Esophagus muscularis mucosa (tissue), 3 donors: ENCODE measurements at regions not wholly inside any gene's neighbourhood (a gene's known extent, or its start where the extent isn't known, plus 50 kb on each side); places are given as distances from the start of the nearest gene placed in this dataset.

Experiments used
- POLR2AphosphoS5 ChIP-seq, 2 donors: sonication (generic); formaldehyde crosslinking; IDR thresholded peaks; one replicate each; pipeline ENCODE4 v1.6.1; 2017; ENCODE audit warnings: antibody characterized with exemption in 2 of 2
- TF ChIP-seq, protein P1 (sequence below), 3 experiments: fragments of 200-600 bp in 2 of 3; fragments of 450-650 bp in 1 of 3; sonication (generic) in 2 of 3; IDR thresholded peaks; one replicate each; pipeline ENCODE4 v1.5.1; 2017 to 2019; ENCODE audit warnings: antibody characterized with exemption in 3 of 3, mild to moderate bottlenecking in 2 of 3, moderate library complexity in 1 of 3

DNA sequence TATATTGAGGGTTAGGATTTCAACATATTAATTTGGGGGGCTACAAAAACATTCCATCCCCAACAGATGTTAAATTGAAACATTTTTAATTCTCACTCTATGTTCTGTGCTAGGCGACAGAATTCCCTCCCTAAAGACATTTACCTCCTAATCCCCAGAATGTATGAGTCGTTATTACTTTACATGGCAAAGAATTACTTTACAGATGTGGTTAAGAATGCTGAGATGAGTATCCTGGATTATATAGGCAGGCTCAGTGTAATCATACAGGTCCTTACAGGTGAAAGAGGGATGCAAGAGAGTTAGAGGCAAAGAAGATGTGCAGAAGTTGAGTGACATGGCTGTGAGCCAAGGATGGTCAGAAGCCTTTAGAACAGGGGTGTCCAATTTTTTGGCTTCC lies 974.1 kb upstream of the ACVR2A start:
- TF ChIP-seq, protein P1, sequence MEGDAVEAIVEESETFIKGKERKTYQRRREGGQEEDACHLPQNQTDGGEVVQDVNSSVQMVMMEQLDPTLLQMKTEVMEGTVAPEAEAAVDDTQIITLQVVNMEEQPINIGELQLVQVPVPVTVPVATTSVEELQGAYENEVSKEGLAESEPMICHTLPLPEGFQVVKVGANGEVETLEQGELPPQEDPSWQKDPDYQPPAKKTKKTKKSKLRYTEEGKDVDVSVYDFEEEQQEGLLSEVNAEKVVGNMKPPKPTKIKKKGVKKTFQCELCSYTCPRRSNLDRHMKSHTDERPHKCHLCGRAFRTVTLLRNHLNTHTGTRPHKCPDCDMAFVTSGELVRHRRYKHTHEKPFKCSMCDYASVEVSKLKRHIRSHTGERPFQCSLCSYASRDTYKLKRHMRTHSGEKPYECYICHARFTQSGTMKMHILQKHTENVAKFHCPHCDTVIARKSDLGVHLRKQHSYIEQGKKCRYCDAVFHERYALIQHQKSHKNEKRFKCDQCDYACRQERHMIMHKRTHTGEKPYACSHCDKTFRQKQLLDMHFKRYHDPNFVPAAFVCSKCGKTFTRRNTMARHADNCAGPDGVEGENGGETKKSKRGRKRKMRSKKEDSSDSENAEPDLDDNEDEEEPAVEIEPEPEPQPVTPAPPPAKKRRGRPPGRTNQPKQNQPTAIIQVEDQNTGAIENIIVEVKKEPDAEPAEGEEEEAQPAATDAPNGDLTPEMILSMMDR (IDR thresholded peaks at IDR 0.05): no peak
- TF ChIP-seq POLR2AphosphoS5 (IDR thresholded peaks at IDR 0.05): no peak
